Urinary bladder (tissue), 3 donors: ENCODE measurements at regions not wholly inside any gene's neighbourhood (a gene's known extent, or its start where the extent isn't known, plus 50 kb on each side); places are given as distances from the start of the nearest gene placed in this dataset.

Experiments
- DNase-seq: peaks from one replicate; pipeline ENCODE4 v3.0.0-alpha.2; 2015; ENCODE audit errors: extremely low spot score
- H3K27ac ChIP-seq: one replicate; pipeline ENCODE4 v1.5.1; 2013; ENCODE audit warnings: low read depth, mild to moderate bottlenecking, moderate library complexity
- H3K36me3 ChIP-seq: one replicate; pipeline ENCODE4 v1.6.1; 2013; ENCODE audit warnings: mild to moderate bottlenecking, moderate library complexity; ENCODE audit not compliant: insufficient read depth
- H3K4me1 ChIP-seq: one replicate; pipeline ENCODE4 v1.6.1; 2013; ENCODE audit warnings: mild to moderate bottlenecking, moderate library complexity; ENCODE audit not compliant: insufficient read depth
- H3K4me3 ChIP-seq: one replicate; pipeline ENCODE4 v1.5.1; 2013; ENCODE audit warnings: low read depth, low read length
- WGBS: extraction: QIAGEN DNeasy Blood & Tissue Kit; methylation state at CpG from one replicate; pipeline ENCODE4 v1.1.7; 2013; 5-methylcytosine and 5-hydroxymethylcytosine counted together
- donor health status: healthy with polysubstance abuse.
- donor health status: healthy.

DNA sequence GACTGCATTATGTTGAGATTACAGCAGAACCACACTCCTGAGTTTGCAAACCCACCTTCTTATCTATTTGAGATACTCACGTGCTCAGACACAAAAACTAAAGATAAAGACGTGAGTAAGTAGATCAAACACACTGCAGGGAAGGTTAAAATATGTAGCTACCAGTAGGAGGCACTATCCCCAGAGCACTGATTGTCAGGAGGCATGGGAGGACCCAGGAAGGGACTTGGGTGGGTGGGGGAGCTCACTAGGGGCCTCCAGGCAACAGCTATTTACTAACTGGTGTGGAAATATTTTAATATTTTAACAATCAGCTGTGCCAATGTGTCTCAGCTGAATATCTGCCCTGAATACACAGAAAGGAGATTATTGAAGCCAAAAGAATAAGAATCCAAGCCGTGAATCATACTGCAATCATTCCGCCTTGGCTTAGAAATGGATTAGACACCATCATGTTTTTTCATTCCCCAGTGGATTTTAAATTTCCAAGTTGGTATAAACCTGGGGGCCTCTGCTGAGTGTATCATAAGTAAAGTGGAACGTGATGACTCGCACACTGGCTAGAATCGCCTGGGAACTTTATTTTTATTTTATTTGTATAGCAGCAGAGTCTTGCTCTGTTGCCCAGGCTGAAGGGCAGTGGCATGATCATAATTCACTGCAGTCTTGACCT is 73.2 kb upstream of the CACNA1A start:
- no peak for DNase-seq
- no peaks in the 10 kb centered on the region for H3K4me1 ChIP-seq
- no peak overlapping the region for H3K27ac ChIP-seq
- 56% methylated on average over 7 of the region's 7 CpGs for WGBS
- no peaks in the 10 kb centered on the region for H3K36me3 ChIP-seq
- H3K4me3 ChIP-seq: no peak overlapping the region

DNA sequence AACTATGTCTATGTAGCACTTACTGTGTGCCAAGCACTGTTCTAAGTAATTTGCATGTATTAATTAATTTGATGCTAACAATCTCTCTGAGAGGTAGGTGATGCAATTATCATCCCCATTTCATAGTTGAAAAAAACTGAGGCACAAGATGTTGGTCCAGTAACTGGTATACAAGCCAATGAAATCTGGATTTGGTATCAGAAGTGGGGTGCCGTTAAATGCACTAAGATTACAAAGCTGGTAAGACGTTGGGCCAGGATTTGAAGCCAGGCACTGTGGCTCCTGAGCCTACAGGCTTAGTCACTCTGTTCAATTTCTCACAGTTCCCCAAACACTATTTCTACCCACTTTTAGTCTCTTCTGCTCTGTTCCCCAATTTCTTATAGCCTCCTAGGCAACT is 70.4 kb upstream of the CACNA1A start:
- DNase-seq: no peak
- Histone ChIP-seq H3K4me1 (no peaks in the 10 kb centered on the region), H3K27ac (no peak overlapping the region), H3K4me3 (no peak overlapping the region), H3K36me3 (no peaks in the 10 kb centered on the region)
- WGBS: 89% methylated on average over 2 of the region's 2 CpGs

DNA sequence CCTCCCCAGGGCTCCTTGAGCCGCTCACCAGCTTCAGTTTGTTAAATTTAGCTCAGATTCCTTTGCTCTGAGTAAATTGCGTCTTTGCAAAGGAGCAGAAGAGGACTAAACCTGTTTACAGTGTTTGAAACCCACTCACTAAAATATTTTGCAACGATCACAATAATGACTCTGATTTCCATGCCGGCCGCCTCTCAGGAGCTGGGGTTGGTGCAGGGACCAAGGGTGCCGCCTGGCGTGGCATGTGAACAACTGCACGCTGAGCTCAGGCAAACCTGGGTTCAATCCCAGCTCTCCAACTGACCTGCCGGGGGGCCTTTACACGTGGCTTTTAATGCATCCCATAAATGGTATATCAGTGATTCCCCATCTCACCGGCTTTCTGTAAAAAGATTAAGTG is 68.7 kb upstream of the CACNA1A start:
- Histone ChIP-seq H3K36me3 (no peaks in the 10 kb centered on the region), H3K27ac (no peak overlapping the region), H3K4me1 (no peaks in the 10 kb centered on the region), H3K4me3 (no peak overlapping the region)
- DNase-seq: no peak
- WGBS: 38% methylated on average over 11 of the region's 11 CpGs

DNA sequence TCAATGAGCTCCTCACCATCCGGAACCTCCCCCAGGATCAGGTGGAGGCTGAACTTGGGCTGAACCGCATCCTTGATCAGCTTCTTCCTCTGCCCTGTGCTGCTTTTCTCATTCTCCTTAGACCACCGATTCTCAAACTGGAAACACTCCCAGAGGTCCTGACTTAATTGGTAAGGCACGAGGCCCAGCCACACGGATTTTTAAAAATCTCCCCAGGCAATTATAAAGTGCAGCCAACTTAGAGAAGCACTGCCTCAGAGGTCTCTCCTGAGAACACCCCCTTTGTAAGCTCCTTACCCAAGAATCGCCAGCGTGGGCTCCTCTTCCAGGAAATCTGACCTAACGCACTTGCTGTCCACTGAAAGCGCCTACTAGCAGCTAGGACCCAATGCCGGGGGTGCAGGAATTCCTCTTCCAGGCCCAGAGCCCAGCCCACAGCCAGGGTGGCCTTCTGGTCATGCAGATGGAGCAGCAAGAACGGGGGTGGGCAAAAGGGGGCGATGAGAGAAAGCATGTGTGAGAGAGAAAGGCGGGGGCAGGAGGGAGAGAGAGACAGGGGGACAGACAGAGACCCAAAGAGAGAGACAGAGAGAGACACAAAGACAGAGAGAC is 66.9 kb upstream of the CACNA1A start:
- no peak for DNase-seq
- H3K4me3 ChIP-seq: no peak overlapping the region
- H3K4me1 ChIP-seq: no peaks in the 10 kb centered on the region
- H3K36me3 ChIP-seq: no peaks in the 10 kb centered on the region
- no peak overlapping the region for H3K27ac ChIP-seq
- 38% methylated on average over 13 of the region's 13 CpGs for WGBS

DNA sequence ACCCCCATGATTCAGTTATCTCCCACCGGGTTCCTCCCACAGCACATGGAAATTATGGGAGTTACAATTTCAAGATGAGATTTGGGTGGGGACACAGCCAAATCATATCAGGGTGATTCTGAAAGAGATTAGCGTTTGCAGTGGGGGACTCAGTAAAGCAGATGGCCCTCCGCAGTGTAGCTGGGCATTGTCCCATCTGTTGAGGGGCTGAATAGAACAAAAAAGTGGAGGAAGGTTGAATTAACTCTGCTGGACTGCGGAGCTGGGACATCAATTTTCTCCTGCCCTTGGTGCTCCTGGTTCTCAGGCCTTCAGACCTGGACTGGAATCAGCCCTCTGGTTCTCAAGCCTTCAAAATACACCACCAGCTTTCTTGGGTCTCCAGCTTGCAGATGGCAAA is 55.2 kb upstream of the CACNA1A start:
- 86% methylated on average over 4 of the region's 4 CpGs for WGBS
- H3K27ac ChIP-seq: no peak overlapping the region
- no peak overlapping the region for H3K4me3 ChIP-seq
- no peaks in the 10 kb centered on the region for H3K4me1 ChIP-seq
- DNase-seq: no peak
- no peaks in the 10 kb centered on the region for H3K36me3 ChIP-seq

DNA sequence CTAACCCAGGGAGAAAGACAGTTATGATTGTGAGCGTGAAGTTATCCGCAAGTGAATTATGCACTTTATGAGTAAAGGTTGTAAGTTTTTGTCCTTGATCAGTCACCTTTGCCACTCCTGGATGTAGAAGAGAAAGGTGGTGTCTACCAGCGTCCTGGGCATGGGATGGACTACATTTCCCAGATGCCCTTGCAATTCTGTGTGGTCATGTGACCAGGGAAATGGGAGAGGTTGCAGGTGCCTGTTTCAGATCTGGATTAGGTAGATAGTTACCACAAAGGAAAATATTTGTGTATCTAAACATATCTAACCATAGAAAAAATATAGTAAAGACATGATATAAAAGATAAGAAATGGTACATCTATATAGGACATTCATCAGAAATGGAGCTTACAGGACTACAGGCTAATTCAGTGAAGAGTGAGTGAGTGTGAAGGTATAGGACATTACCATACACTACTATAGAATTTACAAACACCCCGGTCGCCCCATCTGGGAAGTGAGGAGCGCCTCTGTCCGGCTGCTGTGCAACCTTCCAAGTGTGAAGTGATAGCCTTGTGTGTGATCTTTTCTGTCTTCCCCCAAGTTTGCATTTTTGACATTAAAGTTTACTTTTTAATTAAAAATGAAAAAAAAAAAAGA is 51.6 kb upstream of the CACNA1A start:
- H3K27ac ChIP-seq: no peak overlapping the region
- no peak for DNase-seq

DNA sequence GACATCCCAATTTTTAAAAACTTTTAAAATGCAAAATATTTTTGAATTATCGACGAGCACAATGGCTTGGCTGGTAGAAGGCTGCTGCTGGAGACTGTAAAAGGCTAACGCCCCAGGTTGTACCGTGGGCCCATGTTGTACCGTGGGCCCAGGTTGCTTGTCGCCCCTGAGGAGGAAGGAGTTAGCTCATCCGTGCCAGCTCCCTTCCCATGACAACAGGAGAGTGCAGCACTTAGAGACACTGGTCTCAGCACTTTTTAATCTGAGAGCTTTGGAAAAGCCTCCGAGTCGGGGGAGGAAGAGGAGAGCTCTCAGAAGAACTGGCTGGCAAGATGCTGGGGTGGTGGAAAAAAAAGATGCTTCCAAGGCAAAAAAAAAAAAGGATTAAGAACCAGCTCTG is 50.3 kb upstream of the CACNA1A start:
- Histone ChIP-seq H3K36me3 (no peaks in the 10 kb centered on the region), H3K4me1 (no peaks in the 10 kb centered on the region), H3K27ac (no peak overlapping the region), H3K4me3 (no peak overlapping the region)
- no peak for DNase-seq
- WGBS: 70% methylated on average over 9 of the region's 9 CpGs

More for the DNA sequence above, 51.6 kb upstream of the CACNA1A start:
- 39% methylated on average over 7 of the region's 7 CpGs for WGBS
- H3K4me3 ChIP-seq: no peak overlapping the region
- H3K4me1 ChIP-seq: no peaks in the 10 kb centered on the region
- H3K36me3 ChIP-seq: no peaks in the 10 kb centered on the region
